HTR-8/SVneo (cell line): ENCODE measurements at regions not wholly inside any gene's neighbourhood (a gene's known extent, or its start where the extent isn't known, plus 50 kb on each side); places are given as distances from the start of the nearest gene placed in this dataset.

Source experiments
- DNase-seq: peaks from one replicate; pipeline ENCODE4 v3.0.0; 2011; ENCODE audit warnings: low spot score, mixed read lengths; ENCODE audit not compliant: insufficient read length
- FAIRE-seq: peaks from 2 replicates; lab custom pipeline; 2011; peaks lifted over from hg19 to GRCh38; lab: Jason Lieb, UNC

DNA sequence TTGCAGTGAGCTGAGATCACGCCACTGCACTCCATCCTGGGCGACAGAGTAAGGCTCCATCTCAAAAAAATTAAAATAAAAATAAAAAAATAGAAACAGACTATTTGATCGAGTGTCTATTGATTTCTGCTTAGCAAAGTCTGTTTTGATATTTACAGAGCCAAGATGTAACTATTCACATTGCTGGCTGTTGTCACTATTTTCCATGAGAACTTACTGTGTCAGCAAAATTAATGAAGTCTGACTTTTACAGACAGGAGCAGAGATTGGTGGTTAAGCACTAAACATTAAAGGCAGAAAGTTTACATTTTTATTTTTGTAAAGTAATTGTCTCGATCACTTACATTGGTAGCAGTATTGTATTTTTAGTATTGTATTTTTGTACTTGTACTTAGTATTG is 85.0 kb upstream of the CCDC28A start:
- DNase-seq (no peak), FAIRE-seq (no peak)

DNA sequence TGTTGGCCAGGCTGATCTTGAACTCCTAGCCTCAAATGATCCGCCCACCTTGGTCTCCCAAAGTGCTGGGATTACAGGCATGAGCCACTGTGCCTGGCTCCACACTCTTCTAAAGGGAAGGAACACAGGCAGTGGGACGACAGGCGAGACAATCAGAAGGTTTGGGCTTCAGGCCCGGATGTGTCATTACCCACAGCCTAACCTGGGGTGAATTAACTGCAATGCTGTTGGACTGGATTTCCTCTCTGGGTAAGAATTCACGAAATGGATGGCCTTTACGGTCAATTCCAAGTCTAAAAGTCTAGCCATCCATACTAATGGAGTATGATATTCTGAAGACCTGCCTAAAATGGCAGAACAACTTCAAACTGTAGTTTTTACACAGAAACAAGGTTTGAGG is 83.7 kb upstream of the CCDC28A start:
- FAIRE-seq, result no peak
- DNase-seq, result no peak

DNA sequence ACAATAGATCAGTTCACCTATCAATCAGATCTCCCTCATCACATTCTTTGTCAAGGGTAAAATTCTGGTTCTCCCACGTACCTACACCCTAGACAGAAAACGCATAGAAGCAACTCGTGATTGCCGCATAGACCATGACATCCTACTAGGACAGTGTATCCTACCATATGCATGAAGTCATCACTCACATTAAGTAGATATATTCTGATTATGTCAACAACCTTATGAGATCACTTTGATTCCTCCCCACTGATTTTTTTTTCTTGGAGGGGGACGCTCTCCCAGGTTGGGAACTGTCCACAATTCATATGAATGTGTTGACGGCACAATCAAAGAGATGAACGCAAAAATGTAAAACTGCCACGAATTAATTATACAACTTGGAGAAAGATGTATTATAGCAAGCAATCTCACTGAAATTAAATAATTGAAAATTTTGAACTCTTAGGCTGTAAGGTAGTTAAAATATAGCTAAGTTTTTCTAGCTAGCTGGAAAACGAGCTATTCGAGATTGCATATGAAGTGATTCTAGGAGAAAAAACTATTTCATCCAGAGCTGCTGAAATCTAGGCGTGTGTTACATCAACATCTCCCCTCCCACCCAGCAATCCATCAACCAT is 82.5 kb upstream of the CCDC28A start:
- DNase-seq (no peak), FAIRE-seq (no peak)

GRCh38 chr6:138691595-138692057 is 81.9 kb upstream of the CCDC28A start:
- DNase-seq (peak; percentile 24), FAIRE-seq (no peak)

- peak; percentile 76 for DNase-seq
- FAIRE-seq, result no peak
These were observed 81.3 kb upstream of the CCDC28A start for GRCh38 chr6:138692058-138692977.

DNA sequence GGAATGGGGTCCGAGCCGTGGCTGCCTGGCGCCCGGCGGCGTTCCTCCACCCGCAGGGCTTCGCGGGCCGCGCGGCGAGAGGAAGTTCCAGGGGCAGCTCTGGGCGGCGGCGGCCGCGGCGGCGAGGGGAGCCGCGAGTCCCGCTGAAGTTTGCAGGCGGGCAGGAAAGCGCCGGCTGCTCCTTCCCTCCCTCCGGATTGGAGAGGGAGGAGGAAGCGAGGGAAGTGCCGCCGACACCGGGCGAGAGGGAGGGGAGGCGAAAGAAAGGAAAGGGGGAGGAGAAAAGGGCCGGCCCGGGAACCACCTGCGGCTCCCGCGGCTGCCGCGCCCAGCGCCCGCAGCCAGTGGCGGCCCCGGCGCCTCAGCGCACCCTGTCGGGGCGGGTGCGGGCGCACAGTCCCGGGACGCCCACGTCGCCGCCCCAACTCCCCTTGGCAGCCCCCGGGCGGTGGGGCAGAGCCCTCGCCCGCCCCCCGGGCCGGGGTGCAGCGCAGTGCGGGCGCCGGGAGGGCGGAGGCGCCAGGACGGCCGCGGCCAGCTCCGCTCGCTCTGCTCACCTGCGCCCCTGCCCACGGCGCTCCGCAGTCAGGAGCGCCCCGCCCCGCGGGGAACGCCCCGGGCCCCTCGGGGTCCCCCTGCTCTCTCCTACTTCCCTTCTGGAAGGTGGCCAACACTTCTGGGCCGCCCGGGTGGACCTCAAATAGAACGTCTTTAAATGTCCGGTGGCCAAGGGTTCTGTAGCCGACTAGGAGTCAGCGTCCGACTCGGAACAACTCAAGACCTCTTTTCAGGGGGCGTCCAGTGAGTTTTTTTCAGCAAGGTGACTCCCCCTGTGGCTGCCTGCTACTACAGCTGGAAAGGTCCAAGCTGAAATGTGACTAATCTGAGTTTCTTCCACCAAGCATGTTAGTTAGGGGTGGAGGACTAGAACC is 80.3 kb upstream of the CCDC28A start:
- DNase-seq (peak; percentile 46), FAIRE-seq (peak; percentile 16)

DNA sequence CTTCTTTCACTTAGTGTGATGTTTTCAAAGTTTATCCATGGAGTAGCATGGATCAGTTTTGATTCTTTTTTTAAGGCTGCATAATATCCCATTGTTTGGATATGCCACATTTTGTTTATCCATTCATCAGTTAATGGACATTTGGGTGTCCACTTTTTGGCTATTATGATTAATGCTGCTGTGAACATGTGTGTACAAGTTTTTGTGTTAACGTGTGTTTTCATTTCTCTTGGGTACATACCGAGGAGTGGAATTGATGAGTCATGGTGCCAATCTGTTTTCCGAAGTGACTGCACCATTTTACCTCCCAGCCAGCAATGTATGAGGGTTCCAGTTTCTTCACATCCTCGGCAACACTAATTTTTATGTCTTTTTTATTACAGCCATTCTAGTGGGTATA is 78.4 kb upstream of the CCDC28A start:
- DNase-seq, result no peak
- no peak for FAIRE-seq

GRCh38 chr6:138714493-138714892 is 59.1 kb upstream of the CCDC28A start:
- no peak for DNase-seq
- FAIRE-seq, result no peak

DNA sequence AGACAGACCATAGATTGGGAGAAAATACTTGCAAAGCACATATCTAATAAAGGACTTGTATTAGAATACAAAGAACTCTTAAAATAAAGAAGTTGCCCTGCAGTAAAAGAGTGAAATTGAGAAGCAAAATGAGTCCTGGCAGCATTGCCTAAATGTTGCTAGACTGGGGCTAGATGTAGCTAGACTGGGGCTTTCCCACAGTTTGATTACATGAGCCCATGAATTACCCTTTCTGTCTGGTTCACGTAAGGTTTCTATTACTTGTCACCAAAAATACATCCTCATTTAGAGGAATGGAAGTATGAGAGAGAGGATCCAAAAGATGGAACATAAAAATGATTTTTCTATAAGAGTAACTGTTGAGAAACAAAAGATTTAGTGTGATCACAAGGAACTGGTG is 57.6 kb upstream of the CCDC28A start:
- DNase-seq (no peak), FAIRE-seq (no peak)

GRCh38 chr6:138716971-138717665 is 56.5 kb upstream of the CCDC28A start:
- FAIRE-seq, result no peak

GRCh38 chr6:138719011-138719635 is 54.4 kb upstream of the CCDC28A start:
- FAIRE-seq, result no peak
- no peak for DNase-seq

More at GRCh38 chr6:138716971-138717665, 56.5 kb upstream of the CCDC28A start:
- no peak for DNase-seq

GRCh38 chr6:138719744-138720143 is 53.8 kb upstream of the CCDC28A start:
- DNase-seq (no peak), FAIRE-seq (no peak)

DNA sequence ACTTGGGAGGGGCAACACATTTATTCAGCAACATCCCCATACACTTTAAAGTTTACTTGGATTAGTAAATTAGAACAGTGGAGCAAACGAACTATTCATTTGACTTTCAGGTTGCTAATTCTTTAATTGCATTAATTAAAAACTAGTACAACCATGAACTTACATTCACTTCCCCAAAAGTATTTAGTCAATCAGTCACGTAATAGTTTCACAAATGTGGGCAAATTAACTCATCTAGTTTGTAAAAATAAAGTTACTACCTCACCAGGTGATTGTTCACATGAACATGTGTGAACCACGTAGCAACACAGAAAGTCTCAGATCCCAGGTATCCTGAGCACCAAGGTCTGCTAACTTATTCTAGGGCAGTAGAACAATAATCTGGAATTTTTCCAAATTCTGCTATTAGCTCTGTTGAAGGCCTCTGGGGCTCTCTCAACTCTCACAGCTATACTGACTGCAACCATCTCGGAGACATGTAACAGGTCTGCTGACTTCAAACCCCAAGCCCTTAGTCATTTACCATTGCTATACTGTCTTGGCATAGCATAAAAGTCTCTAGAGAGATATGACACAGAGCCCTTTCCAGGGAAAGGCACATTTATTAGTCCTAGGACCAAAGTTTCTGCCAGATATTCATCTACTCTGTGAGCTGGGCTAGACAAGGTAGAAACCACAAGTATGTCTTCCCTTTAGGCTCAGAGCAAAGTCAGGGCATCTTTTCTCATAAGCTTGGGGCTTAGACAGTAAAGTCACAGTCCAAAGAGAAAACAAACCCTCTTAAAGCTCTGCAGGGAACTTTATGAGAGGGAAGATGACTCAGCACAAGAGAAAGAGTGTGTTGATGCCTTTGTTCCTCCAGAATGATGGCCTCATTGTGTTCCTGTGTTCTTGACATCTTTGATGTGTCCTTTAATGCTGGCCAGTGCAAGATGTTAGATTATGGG is 50.9 kb upstream of the CCDC28A start:
- no peak for DNase-seq
- no peak for FAIRE-seq
